ENCODE measurements at regions not wholly inside any gene's neighbourhood (a gene's known extent, or its start where the extent isn't known, plus 50 kb on each side); places are given as distances from the start of the nearest gene placed in this dataset.
"Not testable (repeated sequence)": the region's sequence is repeated elsewhere in the genome, so short reads cannot be mapped to it uniquely, and the experiment has no call there.

DNA sequence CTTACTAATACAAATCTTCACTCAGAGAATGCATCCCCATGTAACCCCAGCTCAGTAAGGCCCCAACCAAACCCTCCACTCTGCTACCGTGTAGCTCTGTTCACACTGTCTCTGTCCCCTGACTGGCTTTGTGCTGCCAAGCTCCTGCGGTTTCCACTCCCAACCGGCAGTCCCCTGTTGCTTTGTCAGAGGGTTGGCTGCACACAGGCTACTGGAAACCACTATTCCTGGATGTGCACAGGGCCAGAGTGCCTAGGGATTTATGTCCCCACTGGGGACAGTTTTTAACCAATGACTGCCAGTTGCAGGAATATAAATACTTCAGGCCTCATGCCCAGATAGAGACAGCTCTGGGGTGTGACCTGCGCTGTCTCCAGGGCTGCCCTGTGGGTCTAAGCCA lies 157.1 kb upstream of the C16orf82 start:
- no peak for DNase-seq

DNA sequence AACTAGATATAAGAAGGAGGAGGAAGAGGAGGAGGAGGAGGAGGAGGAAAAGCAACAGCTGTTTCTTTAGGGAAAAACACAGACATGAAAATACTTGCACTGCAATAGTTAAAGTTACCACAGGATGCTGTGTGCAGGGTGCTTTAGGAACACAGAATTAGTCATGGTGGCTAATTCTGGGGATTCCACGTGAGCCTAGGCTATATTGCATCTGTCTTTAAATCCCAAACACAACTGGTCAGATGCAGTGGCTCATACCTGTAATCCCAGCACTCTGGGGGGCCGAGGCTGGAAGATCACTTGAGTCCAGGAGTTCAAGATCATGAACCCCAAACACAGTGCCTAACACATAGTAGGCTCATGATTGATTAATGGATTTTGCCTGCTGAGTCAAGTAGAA lies 155.3 kb upstream of the C16orf82 start:
- DNase-seq = no peak

DNA sequence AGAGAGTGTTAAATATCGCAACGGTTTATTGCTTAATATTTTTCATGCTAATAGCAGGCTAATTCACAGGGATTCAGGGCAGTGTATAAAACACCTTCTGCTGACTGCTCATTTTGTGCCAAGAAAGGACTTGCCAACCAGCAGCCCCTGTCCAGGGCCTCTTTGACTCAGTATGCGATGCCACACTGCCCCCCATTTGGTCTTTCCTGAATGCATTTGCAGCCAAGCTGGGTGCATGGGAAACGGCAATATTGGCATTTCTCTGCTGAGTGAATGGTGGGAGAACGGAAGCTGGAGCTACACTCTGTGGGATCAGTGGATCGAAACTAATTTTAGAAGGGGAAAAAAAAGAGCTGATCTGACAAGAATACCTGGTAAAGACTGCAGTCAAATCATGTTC lies 152.9 kb upstream of the C16orf82 start:
- no peak for DNase-seq

DNA sequence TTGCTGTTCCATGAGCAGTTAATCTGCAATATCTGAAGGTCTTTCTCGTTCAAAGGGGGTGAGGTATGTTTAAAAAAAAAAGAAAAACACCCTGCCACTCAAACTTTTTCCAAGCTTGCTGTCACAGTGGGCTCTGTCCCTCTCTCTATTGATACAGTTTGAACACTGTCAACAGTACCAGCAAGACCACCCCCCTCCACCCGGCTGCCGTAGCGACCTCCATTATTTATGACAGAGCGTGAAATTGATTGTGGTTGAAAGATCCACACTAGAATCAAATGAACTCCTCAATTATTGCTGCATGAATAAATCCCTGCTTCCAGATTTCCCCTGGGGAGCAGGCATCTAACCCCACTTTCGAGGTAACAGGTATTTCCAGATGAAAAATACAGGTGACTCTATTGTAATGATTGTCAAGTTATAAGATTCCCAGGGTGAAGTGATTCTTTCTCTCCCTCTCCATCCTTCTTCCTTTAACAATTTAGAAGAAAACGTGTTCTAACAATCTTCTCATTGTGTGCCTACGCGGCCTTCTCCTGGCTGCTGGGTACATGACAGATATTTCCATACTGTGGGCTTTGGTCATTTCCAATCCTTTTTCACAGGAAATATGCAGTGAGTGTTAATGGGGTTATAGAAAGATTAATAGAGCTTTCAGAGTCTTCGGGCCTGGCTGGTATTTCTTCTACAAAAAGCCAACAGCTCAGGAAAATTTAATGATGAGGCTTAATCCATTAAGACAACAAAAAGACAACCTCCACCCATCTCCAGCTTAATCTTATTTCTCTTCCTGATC lies 135.7 kb upstream of the C16orf82 start:
- no peak for DNase-seq

DNA sequence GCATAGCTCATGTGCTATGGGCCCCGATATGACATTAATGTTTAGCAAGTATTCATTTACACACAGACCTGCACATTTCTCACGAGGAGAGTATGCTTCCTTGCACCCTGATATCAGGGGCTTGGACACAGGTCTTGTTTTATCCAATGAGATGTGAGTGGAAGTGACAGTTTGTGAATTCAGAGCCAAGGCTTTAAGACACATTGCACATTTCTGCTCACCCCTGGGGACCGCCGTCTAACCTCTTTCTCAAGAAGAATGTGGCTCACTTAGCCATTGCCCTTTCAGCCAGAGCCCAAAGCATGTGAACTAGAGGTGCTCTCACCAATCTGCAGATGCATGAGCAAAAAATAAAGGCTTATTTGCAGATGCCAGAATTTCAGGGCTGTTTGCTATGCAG lies 116.1 kb upstream of the C16orf82 start:
- DNase-seq = no peak

DNA sequence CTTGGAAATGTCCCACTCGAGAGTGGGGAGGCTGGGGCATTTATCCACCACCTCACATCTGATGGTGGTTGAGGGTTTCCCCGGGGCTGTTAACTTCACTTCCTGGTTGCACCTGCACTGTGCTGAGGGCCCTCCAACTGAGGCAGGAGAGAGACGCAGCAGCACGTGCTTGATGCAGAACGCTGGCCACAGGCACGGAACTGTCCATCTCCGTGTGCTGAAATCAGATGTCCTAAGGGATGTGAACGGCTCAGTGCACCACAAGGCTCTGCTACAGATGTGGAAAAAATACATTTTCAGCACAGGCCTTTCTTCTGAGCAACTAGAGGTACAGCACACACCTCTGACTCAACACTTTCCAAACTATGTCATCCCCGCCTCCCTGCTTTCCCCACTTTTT lies 114.8 kb upstream of the C16orf82 start:
- DNase-seq = no peak

DNA sequence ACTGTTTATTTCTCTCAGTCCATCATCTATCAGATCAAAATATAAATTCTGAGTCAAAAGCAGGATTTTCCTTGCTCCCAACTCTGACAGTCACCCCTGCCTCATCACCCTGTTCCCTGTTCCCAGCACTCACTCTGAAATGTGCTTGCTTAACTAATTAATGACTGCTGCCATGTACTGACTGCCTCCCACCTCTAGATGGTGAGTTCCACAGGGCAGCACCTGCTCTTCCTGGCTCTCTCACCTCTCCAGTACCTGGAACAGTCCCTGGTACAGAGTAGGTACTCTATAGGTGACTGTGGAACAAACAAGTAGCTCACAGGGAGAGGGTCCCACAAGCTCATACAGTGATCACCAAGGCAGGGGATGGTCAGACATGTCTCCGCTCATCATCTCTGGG lies 114.3 kb upstream of the C16orf82 start:
- no peak for DNase-seq

DNA sequence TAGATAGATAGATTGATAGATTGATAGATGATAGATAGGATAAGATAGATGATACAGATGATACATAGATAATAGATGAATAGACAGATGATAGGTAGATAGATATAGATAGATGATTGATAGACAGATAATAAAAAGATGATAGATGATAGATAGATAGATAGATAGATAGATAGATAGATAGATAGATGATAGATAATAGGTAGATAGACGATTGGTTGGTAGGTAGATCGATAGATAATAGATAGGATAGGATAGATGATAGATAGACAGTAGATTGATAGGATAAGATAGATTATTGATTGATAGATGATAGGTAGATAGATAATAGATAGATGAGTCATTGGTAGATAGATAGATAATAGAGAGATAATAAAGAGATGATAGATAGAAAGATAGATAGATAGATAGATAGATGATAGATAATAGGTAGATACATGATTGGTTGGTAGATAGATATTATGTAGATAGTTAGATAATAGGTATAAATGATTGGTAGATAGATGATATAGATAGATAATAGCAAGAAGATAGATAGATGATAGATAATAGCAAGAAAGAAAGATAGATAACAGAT lies 109.4 kb upstream of the C16orf82 start:
- no peak for DNase-seq

DNA sequence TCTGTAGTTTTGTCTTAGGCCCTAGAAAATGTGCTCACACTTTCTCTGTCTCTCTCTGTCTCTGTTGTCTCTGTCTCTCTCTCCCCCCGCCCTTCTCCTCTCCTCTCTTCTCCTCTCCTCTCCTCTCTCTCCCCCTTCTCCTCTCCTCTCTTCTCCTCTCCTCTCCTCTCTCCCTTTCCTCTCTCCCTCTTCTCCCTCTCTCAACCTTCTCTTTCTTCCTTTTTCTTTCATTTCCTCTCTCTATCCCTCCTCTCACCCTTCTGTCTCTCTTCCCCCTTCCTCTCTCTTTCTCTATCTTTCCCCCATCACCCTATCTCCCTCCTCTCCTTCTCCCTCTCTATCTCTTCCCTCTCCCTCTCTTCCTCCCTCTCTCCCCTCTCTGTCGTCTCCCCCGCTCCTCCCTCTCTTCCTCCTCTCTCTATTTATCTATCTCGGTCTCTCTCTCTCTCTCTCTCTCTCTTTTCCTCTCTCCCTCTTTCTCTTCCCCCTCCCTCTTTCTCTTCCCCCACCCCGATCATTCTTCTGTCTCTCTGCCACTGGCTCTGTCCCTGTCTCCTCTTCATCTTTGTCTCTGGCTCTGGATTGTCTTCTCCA lies 107.2 kb upstream of the C16orf82 start:
- DNase-seq = no peak

DNA sequence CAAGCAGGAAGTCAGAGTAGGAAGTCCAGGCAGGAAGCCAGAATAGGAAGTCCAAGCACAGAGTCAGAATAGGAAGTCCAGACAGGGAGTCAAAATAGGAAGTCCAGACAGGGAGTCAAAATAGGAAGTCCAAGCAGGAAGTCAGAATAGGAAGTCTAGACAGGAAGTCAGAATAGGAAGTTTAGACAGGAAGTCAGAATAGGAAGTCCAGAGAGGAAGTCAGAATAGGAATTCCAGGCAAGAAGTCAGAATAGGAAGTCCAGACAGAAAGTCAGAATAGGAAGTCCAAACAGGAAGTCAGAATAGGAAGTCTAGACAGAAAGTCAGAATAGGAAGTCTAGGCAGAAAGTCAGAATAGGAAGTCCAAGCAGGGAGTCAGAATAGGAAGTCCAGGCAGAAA lies 105.3 kb upstream of the C16orf82 start:
- no peak for DNase-seq

DNA sequence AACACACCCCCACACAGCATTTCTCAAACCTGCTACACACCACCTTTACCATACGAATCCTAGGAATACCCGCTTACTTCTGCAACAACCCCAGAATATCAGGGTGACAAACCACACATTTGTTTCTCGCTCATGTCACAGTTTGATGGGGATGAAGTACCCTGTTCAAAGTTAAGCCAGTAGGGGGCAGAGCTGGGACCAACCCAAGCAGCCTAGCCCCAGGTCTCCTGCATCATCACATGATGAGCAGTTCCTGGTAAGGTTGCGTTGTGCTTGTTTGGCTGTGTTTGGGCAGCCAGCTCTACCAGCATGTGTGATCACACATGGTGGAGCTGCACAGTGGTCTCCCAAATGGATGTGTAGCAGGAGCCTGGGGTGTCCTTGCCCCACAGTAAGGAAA lies 103.6 kb upstream of the C16orf82 start:
- no peak for DNase-seq

DNA sequence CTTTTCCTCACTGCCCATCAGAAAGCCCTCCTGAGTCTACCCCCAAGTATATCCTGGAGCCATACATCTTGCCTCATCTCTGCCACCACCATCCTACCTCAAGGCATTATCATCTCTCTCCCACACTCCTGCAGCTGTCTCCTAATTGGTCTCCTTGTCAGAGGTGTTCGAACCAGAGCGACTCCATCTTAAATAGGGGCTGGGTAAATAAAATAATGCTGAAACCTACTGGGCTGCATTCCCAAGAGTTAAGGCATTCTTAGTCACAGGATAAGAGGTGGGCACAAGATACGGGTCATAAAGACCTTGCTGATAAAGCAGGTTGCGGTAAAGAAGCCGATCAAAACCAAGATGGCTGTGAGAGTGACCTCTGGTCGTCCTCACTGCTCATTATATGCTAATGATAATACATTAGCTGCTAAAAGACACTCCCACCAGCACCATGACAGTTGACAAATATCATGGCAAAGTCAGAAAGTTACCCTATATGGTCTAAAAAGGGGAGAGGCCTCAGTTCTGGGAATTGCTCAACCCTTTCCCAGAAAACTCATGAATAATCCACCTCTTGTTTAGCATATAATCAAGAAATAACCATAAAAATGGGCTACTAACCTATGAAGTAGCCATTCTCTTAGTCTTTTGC lies 97.0 kb upstream of the C16orf82 start:
- no peak for DNase-seq

DNA sequence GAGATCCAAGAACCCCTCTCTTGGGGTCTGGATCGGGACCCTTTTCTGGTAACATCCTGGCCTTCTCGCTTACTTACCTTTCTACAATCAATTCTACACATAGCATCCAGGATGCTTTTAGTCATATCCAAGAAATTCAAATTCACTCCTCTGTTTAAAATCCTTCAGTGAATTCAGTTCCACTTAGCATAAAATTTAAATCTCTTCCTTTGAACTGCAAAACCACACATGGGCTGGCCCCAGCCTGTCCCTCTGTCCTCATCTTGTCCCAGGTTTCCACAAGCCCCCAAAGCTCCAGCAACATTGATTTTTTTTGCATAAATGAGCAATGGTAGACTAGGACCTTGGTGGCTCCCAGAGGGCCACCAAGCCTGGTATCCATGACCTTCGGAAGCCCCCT lies 96.4 kb upstream of the C16orf82 start:
- no peak for DNase-seq

DNA sequence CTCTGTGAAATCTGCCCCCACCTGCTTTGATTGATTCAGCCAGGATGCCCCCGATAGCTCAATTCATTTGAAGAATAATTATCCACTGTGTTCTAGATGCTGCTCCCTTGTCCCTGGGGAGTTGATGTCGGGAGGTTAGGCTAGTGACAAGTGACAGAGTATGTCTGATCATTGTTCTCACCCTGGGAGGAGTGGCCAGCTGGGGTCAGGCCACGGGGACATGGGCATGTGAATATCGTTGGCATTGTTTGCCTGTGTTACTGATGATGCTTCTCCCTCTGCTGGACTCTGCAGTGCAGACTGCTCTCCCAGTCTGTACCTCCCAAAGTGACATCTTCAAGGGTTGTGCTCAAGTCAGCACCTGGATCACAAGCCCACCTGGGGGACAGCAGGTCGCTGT lies 89.9 kb upstream of the C16orf82 start:
- no peak for DNase-seq

DNA sequence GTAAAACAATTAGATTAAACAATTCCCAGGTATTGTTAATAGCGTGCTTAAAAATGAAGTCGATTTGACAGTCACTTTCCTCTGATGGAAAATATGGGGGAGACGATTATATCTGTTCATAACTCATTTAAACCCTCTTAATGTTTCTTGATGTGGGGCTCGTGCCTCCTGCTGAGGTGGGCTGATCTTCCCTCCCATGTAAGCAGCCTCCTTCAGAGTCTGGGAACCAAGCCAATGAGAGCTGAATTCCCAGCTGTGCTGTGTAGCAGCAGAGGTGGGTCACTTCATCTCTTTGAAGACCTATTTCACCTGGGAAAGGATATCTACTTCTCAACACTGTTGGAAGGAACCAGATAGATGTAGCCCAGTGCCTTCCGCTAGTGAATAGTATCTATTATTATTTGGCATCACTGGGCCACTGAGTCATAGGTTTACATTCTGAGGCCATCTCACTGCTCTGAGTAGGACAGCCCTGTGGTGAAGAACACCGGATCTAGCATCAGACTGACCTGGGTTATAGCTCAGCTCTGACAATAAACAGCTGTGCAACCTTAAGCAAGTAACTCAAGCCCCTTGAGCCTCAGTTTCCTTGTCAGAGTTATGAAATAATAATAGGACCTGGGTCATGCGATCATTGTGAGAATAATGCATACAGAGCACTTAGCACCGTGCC lies 85.3 kb upstream of the C16orf82 start:
- DNase-seq = no peak

DNA sequence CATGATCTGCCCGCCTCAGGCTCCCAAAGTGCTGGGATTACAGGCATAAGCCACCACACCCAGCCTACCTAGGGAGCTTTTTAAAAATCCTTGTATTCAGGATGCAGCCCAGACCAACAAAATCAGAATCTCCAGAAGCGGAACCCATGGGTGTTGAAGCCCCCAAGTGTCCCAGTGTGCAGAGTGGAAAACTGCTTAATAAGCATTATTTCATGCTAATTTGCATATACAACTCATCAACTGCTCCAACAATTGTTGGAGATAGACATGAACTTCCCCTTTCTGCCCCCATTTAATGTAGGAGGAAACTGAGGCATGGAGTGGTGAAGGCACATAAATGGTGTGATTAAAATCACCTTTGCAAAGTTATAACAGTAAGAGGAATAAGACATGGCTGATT lies 84.3 kb upstream of the C16orf82 start:
- DNase-seq = no peak

DNA sequence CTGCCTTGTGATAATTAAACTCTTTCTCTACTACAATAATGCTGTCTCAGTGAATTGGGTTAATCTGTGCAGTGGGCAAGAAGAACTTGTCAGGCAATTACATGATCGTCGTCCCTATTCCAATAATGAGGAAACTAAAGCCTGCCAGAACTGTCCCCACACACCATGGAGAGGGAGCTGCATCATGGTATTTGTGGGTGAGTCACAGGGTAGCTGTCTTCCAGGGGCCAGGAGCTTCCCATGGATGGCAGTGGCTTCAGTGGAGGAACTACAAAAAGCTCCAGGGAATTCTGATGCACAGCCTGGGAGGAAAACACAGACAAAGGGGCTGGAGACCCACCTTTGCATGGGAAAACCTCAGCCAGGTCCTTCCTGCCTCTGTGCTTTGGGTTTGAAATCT lies 83.3 kb upstream of the C16orf82 start:
- no peak for DNase-seq

DNA sequence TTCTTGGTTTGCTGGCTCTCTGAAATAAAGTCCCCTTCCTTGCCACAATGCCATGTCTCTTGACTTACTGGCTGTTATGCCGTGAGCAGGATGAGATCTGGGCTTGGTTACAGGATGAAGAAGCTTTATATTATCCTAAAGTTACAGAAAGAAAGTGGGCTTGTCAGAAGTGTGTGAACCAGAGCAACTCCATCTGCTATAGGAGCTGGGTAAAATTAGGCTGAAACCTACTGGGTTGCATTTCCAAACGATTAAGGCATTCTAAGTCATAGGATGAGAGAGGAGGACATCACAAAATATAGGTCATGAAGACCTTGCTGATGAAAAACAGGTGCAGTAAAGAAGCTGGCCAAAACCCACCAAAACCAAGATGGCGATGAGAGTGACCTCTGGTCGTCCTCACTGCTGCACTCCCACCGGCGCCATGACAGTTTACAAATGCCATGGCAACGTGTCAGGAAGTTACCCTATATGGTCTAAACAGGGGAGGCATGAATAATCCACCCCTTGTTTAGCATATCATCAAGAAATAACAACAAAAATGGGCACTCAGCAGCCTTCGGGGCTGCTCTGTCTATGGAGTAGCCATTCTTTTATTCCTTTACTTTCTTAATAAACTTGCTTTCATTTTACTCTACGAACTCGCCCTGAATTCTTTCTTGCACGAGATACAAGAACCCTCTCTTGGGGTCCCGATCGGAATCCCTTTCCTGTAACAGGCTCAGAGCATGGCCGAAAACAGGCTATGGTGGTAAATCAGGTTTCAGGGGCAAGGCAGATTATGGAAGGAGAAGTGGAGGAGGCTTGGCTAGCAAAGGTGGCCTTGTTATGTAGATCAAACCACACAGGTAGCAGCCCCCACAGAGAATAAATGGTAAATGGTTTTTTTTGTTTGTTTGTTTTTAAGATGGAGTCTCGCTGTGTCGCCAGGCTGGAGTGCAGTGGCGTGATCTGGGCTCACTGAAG lies 81.3 kb upstream of the C16orf82 start:
- no peak for DNase-seq

DNA sequence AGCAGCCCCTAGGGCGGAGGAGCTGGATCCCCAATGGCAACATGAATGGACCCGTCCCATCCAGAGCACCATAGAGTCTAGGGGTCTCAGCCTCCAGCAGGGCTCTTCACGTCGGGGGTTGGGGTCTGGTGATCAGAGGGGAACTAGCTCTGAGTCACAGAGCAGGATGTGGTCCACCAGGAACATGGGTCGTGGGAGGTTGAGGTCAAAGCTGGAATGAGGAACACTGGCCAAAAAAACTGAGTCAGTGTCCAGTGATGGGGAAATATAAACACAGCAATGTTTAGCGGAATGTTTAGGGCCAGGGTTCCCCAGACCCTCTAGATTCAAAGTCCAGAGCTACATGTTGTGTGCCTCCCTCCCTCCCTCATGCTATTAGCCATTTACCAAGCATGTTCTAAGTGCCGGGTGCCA lies 79.1 kb upstream of the C16orf82 start:
- DNase-seq = no peak

DNA sequence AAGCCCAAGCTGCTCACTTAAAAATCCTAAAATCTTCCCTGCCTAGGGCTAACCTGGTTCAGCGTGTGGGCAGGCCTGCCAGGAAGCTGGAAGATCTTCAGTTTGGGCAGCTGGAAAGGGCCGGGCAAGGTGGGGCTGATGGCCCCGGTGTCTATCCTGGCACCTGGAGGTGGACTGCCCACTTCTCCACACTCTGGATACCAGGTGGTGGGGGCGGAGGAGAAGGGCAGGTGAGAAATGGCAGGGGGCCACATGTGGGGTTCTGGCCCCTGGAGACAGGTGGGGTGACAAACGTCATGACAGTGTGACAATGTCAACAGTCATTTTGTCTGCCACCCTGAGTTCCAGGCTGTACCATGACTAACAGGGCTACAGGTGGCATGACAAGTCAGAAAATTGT lies 78.5 kb upstream of the C16orf82 start:
- DNase-seq = no peak

DNA sequence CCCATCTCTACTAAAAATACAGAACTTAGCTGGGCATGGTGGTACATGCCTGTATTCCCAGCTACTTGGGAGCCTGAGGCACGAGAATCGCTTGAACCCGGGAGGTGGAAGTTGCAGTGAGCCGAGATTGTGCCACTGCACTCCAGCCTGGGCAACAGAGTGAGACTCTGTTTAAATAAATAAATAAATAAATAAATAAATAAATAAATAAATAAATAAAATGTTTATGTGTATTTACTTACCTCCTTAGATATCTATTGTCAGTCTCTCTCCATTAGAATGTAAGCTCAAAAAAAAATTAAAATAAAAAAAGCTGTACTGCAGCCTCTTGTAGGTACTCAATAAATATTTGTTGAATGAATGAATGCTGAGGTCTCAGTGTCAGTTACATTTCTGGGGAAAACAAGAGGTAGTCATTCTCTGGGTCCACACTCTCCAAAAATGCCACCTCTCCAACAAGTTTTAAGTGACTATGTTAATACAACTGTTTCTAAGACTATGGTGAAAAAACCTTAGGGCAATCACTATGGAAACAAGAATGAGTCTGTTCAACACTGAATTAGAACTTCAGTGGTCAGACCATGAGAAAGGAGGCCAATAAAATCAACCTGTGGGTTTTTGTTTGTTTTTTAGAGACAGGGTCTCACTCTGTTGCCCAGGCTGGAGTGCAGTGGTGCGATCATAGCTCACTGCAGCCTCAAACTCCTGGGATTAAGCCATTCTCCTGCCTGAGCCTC lies 76.2 kb upstream of the C16orf82 start:
- DNase-seq = not testable (repeated sequence)

All from stimulated activated naive CD4-positive, alpha-beta T cell treated with Interleukin-2 at 50 U/mL for 16 hours (primary cell).